ENCODE measurements at regions not wholly inside any gene's neighbourhood (a gene's known extent, or its start where the extent isn't known, plus 50 kb on each side); places are given as distances from the start of the nearest gene placed in this dataset.

DNA sequence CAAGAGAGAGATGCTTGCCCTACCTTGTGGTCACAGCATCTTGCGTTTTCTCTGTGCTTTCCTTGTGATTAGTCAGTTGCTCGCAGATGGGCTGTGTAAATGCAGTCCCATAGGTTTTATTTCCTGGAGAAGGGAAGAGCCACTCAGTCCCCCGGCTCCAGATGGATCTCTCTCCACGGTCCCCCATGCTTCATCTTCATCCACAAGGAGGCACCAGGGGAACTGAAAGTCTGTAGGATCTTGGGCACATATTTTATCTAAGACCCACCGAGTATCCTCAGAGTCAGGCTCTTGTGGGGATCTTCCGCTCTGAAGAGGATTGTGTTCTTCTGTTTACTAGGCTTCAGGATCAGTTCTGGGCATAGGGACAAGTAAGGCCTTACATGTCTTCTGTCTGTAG, 66.8 kb upstream of the E2F8 start:
- TF ChIP-seq, protein P1, sequence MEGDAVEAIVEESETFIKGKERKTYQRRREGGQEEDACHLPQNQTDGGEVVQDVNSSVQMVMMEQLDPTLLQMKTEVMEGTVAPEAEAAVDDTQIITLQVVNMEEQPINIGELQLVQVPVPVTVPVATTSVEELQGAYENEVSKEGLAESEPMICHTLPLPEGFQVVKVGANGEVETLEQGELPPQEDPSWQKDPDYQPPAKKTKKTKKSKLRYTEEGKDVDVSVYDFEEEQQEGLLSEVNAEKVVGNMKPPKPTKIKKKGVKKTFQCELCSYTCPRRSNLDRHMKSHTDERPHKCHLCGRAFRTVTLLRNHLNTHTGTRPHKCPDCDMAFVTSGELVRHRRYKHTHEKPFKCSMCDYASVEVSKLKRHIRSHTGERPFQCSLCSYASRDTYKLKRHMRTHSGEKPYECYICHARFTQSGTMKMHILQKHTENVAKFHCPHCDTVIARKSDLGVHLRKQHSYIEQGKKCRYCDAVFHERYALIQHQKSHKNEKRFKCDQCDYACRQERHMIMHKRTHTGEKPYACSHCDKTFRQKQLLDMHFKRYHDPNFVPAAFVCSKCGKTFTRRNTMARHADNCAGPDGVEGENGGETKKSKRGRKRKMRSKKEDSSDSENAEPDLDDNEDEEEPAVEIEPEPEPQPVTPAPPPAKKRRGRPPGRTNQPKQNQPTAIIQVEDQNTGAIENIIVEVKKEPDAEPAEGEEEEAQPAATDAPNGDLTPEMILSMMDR (IDR thresholded peaks at IDR 0.05; ENCODE audit: unreplicated experiment): no peak
- DNase-seq (ENCODE audit: low spot score): no peak
- no peak overlapping the region for H3K4me3 Mint-ChIP-seq (ENCODE audit: unreplicated experiment)
- no peaks in the 10 kb centered on the region for H3K4me1 Mint-ChIP-seq (ENCODE audit: unreplicated experiment)
- no peaks in the 10 kb centered on the region for H3K36me3 Mint-ChIP-seq (ENCODE audit: low read depth, unreplicated experiment)
- H3K9me3 Mint-ChIP-seq (ENCODE audit: unreplicated experiment): no peaks in the 10 kb centered on the region
- H3K27me3 Mint-ChIP-seq (ENCODE audit: unreplicated experiment): peaks cover 3% of the 10 kb centered on the region
- H3K27ac Mint-ChIP-seq (ENCODE audit: unreplicated experiment): no peak overlapping the region

GRCh38 chr11:19306179-19306944, 65.6 kb upstream of the E2F8 start:
- Mint-ChIP-seq H3K9me3 (ENCODE audit: unreplicated experiment) (no peaks in the 10 kb centered on the region), H3K4me3 (ENCODE audit: unreplicated experiment) (no peak overlapping the region), H3K27ac (ENCODE audit: unreplicated experiment) (no peak overlapping the region), H3K4me1 (ENCODE audit: unreplicated experiment) (no peaks in the 10 kb centered on the region), H3K27me3 (ENCODE audit: unreplicated experiment) (peaks cover 3% of the 10 kb centered on the region), H3K36me3 (ENCODE audit: low read depth, unreplicated experiment) (no peaks in the 10 kb centered on the region)
- DNase-seq (ENCODE audit: low spot score): no peak
- TF ChIP-seq, protein P1 (IDR thresholded peaks at IDR 0.05; ENCODE audit: unreplicated experiment): no peak

DNA sequence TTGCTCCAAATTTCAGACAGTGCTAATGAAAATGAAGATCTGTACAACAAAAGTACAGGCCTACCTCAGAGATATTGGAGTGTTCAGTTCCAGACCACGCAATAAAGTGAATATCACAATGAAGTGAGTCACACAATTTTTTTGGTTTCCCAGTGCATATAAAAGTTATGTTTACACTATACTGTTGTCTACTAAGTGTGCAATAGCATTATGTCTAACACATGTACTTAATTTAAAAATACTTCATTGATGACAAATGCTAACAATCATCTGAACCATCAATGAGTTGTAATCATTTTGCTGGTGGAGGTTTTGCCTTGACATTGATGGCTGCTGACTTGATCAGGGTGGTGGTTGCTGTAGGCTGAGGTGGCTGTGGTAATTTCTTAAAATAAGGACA, 60.6 kb upstream of the E2F8 start:
- Mint-ChIP-seq H3K4me3 (ENCODE audit: unreplicated experiment) (no peak overlapping the region), H3K36me3 (ENCODE audit: low read depth, unreplicated experiment) (no peaks in the 10 kb centered on the region), H3K9me3 (ENCODE audit: unreplicated experiment) (no peaks in the 10 kb centered on the region), H3K27ac (ENCODE audit: unreplicated experiment) (no peak overlapping the region), H3K4me1 (ENCODE audit: unreplicated experiment) (peaks cover 9% of the 10 kb centered on the region), H3K27me3 (ENCODE audit: unreplicated experiment) (peaks cover 1% of the 10 kb centered on the region)
- TF ChIP-seq, protein P1 (IDR thresholded peaks at IDR 0.05; ENCODE audit: unreplicated experiment): no peak
- no peak for DNase-seq (ENCODE audit: low spot score)

GRCh38 chr11:19294444-19294843, 53.7 kb upstream of the E2F8 start:
- DNase-seq (ENCODE audit: low spot score): no peak
- Mint-ChIP-seq H3K4me1 (ENCODE audit: unreplicated experiment) (peaks cover 22% of the 10 kb centered on the region), H3K9me3 (ENCODE audit: unreplicated experiment) (no peaks in the 10 kb centered on the region), H3K36me3 (ENCODE audit: low read depth, unreplicated experiment) (no peaks in the 10 kb centered on the region), H3K27ac (ENCODE audit: unreplicated experiment) (no peak overlapping the region), H3K4me3 (ENCODE audit: unreplicated experiment) (no peak overlapping the region), H3K27me3 (ENCODE audit: unreplicated experiment) (peaks cover 2% of the 10 kb centered on the region)
- TF ChIP-seq, protein P1 (IDR thresholded peaks at IDR 0.05; ENCODE audit: unreplicated experiment): no peak

- no peak for DNase-seq (ENCODE audit: low spot score)
- TF ChIP-seq, protein P1 (IDR thresholded peaks at IDR 0.05; ENCODE audit: unreplicated experiment): no peak
- Mint-ChIP-seq H3K27me3 (ENCODE audit: unreplicated experiment) (peaks cover 2% of the 10 kb centered on the region), H3K27ac (ENCODE audit: unreplicated experiment) (no peak overlapping the region), H3K4me3 (ENCODE audit: unreplicated experiment) (no peak overlapping the region), H3K9me3 (ENCODE audit: unreplicated experiment) (no peaks in the 10 kb centered on the region), H3K4me1 (ENCODE audit: unreplicated experiment) (peaks cover 10% of the 10 kb centered on the region), H3K36me3 (ENCODE audit: low read depth, unreplicated experiment) (no peaks in the 10 kb centered on the region)
Observed at GRCh38 chr11:19291064-19291463, 50.3 kb upstream of the E2F8 start.
